Stimulated activated CD8-positive, alpha-beta memory T cell treated with anti-CD3 and anti-CD28 coated beads, Interleukin-7, amount 100 ng/mL, for 48 hours (primary cell): ENCODE measurements at regions not wholly inside any gene's neighbourhood (a gene's known extent, or its start where the extent isn't known, plus 50 kb on each side); places are given as distances from the start of the nearest gene placed in this dataset.

Experiments used
- DNase-seq, 2 donors: peaks; one replicate each; pipeline ENCODE4 v3.0.0-alpha.2; 2020; ENCODE audit warnings: low read depth in 1 of 2; ENCODE audit errors: extremely low read depth in 1 of 2

DNA sequence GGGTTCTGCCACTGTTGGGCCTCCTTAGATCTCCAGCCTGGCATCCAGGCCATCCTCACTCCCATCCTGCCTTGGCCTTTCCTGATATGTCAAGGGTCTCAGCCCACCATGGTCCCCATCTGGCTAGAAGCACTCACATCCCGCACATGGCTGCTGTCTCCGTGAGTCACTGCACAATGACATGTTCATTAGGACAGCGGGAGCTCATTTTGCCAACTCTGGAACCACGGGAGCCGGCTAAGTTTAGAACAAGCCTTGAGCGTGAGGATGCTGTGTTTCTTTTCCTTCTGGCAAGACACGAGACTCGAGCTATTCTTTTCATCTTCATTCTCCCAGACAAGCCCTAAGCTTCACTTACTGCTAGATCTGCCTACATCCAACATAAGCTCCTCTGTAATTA lies 65.7 kb upstream of the KSR1 start:
- DNase-seq: no peak

DNA sequence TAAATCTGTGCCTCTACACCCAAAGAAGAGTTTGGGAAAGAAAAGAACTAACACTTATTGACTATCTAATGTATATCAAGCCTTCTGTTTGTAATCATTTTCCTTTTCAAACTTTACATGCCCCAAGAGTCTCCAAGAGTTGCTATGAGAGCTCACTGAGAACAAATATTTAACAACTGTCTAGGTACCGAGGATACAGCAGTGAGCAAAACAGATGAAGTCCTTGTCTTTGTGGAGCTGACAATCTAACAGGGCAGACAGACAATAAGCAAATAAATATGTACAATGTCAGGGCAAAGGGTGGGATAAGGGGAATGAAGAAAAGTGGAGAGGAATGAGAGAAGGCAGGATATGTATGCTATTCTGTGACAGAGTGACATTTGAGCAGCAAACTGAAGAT lies 64.8 kb upstream of the KSR1 start:
- DNase-seq: no peak

DNA sequence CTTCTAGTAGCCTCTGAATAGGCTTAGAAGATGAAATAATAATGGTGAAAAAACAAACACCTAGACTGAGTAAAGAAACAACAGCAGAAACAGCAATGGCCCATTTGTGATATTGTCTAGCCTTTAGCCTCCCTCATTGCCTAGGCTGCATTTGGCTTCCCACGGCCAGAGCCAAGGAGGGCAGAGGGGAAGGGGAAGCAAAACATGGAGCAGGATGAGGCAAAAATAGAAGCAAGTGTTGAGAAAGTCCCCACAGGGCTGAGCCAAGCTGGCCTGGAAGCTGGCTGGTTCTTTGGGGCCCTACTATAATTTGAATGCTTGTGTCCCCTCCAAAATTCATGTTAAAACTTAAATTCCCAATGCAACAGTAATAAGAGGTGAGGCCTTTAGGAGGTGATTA lies 60.2 kb upstream of the KSR1 start:
- DNase-seq: no peak

DNA sequence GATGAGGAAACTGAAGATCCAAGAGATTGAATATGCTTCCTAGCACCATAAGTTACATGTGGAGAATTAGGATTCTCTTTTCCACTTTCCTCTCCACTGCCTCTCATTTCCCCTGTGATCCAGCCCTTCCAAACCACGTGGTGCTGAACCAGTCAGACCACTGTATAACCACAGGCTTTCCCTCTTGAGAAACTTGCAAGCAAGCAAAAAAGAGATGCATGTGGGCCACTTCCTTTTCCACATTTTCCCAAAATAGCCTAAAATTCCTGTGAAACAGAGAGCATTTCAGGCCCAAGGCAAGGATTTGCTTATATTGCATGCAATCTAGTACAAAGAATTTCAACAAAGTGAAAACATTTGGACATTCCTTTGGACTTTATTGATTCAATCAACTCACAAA lies 59.3 kb upstream of the KSR1 start:
- DNase-seq: no peak

DNA sequence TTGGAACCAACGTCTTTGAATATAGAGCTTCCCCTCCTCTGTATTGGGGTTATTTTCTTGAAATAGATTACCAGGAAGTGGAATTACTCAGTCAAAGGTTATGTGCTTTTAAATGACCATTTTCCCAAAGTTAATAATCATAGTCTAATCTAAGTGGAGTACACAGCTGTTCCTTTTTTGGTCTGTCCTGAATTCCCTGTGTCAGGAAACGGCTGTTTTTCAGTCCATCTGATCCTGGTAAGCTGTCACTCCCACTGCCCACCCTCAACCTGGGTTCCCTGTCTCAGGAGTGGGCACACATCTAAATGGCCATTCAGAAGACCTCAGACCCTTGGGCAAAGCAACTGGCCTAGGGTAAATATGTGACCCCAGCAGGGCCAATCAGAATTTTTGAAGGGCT lies 57.6 kb upstream of the KSR1 start:
- no peak for DNase-seq

DNA sequence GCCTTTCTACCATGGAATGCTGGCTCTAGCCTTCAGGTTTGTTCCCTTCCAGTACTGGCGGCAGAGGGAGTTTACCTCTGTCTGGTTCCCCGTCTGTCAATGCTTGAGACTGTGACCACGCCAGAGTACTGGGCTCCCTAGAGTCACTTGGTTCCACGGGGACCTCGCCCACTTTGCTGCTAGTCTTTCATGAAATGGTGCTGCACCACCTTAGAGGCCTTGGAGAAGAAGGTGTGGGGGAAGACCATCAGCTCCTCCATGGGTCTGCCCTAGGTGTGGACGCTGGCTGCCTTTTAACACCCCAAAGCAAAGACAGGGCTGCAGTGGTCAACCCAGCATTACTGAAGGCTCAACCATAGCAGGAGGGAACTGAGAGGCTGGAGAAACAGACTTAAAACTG lies 55.3 kb upstream of the KSR1 start:
- no peak for DNase-seq

DNA sequence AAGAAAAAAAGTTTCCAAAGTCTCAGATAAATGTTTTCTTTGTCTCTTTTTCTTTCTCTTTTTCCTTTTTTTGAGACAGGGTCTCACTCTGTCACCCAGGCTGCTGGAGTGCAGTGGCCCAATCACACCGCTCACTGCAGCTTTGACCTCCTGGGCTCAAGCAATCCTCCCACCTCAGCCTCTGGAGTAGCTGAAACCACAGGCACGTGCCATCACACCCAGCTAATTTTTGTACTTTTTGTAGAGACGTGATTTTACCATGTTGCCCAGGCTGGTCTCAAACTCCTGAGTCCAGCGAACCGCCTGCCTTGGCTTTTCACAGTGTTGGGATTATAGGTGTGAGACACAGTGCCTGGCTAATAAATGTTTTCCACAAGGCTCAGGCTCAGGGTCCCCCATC lies 53.3 kb upstream of the KSR1 start:
- DNase-seq: no peak

DNA sequence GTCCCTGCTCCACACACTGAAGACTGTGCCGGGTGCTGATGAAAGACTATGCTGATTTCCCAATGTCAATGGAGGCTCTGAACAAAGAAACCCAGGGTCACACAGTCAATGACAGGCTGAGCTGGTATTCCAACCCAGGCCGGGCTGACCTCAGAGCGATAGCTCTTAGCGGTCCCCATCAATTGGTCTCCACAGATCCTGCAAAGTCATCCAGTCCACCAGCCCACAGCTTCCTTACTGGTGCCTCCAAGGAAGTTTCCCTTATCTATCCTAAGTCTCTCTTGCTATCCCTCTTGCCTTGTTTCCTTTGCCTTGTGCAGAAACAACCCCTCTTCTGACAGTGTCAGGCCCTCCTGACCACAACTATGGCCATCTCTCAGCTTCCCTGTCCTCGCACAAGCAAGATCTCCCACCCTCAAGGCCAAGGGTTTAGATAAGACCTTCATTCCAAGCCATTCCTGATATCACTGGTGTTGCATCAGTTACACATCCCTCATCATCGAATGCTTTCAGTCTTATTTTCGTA lies 52.7 kb upstream of the KSR1 start:
- no peak for DNase-seq

DNA sequence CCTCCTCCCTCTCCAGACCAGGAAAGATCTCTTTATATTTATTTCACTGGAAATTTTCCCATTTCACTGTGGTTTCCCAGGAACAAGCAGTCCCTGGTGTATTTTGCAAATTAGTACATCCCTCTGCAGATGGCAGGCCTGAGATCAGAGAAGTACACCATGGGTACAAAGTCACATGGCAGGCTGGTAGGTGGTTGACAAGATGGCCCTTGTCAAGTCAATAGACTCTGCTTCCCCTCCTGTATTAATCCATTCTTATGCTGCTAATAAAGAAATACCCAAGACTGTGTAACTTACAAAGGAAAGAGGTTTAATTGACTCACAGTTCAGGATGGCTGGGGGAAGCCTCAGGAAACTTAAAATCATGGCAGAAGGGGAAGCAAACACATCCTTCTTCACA lies 51.6 kb upstream of the KSR1 start:
- DNase-seq: no peak
